ENCODE measurements at regions not wholly inside any gene's neighbourhood (a gene's known extent, or its start where the extent isn't known, plus 50 kb on each side); places are given as distances from the start of the nearest gene placed in this dataset.

DNA sequence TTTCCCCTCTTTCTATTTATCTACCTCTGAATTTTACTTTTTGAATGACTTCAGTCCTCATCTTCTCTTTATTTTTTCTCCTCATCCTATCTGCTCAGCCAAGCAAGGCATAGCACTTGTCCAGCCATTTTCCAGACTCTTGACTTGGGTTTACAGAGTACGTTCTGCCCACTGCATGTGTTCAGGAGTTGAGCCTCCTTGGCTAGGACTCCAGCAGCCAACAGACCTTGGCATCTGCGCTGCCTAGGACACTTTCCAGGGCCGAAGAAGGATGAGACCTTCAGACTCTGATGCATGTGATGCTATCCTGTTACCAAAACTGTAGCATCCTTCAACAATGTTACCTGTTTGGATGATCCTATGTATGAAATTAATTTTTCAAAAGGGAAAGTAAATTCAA lies 59.7 kb downstream of the HES1 start:
- no peak for DNase-seq (ENCODE audit: low read depth in 1 of 2, low spot score in 1 of 2)
- Histone ChIP-seq H3K27ac (replicated peaks) (no peak overlapping the region), H3K27me3 (ENCODE audit: insufficient read depth, poor library complexity, severe bottlenecking) (no peaks in the 10 kb centered on the region), H3K4me3 (replicated peaks; ENCODE audit: insufficient read depth, low read length) (no peak overlapping the region)
- no peak for TF ChIP-seq GABPA (IDR thresholded peaks at IDR 0.05; ENCODE audit: low read depth)
- TF ChIP-seq, protein P1, sequence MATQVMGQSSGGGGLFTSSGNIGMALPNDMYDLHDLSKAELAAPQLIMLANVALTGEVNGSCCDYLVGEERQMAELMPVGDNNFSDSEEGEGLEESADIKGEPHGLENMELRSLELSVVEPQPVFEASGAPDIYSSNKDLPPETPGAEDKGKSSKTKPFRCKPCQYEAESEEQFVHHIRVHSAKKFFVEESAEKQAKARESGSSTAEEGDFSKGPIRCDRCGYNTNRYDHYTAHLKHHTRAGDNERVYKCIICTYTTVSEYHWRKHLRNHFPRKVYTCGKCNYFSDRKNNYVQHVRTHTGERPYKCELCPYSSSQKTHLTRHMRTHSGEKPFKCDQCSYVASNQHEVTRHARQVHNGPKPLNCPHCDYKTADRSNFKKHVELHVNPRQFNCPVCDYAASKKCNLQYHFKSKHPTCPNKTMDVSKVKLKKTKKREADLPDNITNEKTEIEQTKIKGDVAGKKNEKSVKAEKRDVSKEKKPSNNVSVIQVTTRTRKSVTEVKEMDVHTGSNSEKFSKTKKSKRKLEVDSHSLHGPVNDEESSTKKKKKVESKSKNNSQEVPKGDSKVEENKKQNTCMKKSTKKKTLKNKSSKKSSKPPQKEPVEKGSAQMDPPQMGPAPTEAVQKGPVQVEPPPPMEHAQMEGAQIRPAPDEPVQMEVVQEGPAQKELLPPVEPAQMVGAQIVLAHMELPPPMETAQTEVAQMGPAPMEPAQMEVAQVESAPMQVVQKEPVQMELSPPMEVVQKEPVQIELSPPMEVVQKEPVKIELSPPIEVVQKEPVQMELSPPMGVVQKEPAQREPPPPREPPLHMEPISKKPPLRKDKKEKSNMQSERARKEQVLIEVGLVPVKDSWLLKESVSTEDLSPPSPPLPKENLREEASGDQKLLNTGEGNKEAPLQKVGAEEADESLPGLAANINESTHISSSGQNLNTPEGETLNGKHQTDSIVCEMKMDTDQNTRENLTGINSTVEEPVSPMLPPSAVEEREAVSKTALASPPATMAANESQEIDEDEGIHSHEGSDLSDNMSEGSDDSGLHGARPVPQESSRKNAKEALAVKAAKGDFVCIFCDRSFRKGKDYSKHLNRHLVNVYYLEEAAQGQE (IDR thresholded peaks at IDR 0.05; ENCODE audit: insufficient replicate concordance, low read depth) = no peak
- no peak for TF ChIP-seq SPI1 (IDR thresholded peaks at IDR 0.05; ENCODE audit: borderline replicate concordance, low read depth)
- TF ChIP-seq, protein P2, sequence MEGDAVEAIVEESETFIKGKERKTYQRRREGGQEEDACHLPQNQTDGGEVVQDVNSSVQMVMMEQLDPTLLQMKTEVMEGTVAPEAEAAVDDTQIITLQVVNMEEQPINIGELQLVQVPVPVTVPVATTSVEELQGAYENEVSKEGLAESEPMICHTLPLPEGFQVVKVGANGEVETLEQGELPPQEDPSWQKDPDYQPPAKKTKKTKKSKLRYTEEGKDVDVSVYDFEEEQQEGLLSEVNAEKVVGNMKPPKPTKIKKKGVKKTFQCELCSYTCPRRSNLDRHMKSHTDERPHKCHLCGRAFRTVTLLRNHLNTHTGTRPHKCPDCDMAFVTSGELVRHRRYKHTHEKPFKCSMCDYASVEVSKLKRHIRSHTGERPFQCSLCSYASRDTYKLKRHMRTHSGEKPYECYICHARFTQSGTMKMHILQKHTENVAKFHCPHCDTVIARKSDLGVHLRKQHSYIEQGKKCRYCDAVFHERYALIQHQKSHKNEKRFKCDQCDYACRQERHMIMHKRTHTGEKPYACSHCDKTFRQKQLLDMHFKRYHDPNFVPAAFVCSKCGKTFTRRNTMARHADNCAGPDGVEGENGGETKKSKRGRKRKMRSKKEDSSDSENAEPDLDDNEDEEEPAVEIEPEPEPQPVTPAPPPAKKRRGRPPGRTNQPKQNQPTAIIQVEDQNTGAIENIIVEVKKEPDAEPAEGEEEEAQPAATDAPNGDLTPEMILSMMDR (IDR thresholded peaks at IDR 0.05; ENCODE audit: insufficient read depth, low read length) = no peak
- TF ChIP-seq POLR2AphosphoS5 (IDR thresholded peaks at IDR 0.05; ENCODE audit: low read depth) = no peak

GRCh38 chr3:194196876-194197275 lies 60.9 kb downstream of the HES1 start:
- H3K27me3 ChIP-seq (ENCODE audit: insufficient read depth, poor library complexity, severe bottlenecking) = no peaks in the 10 kb centered on the region
- DNase-seq (ENCODE audit: low read depth in 1 of 2, low spot score in 1 of 2) = no peak
- no peak overlapping the region for H3K27ac ChIP-seq (replicated peaks)
- TF ChIP-seq, protein P1 (IDR thresholded peaks at IDR 0.05; ENCODE audit: insufficient replicate concordance, low read depth) = no peak
- TF ChIP-seq POLR2AphosphoS5 (IDR thresholded peaks at IDR 0.05; ENCODE audit: low read depth) = no peak
- no peak for TF ChIP-seq SPI1 (IDR thresholded peaks at IDR 0.05; ENCODE audit: borderline replicate concordance, low read depth)
- no peak for TF ChIP-seq GABPA (IDR thresholded peaks at IDR 0.05; ENCODE audit: low read depth)
- TF ChIP-seq, protein P2 (IDR thresholded peaks at IDR 0.05; ENCODE audit: insufficient read depth, low read length) = no peak
- H3K4me3 ChIP-seq (replicated peaks; ENCODE audit: insufficient read depth, low read length) = no peak overlapping the region

GRCh38 chr3:194197396-194197960 lies 61.5 kb downstream of the HES1 start:
- no peak overlapping the region for H3K27ac ChIP-seq (replicated peaks)
- TF ChIP-seq GABPA (IDR thresholded peaks at IDR 0.05; ENCODE audit: low read depth) (no peak), SPI1 (IDR thresholded peaks at IDR 0.05; ENCODE audit: borderline replicate concordance, low read depth) (no peak), POLR2AphosphoS5 (IDR thresholded peaks at IDR 0.05; ENCODE audit: low read depth) (no peak)
- TF ChIP-seq, protein P2 (IDR thresholded peaks at IDR 0.05; ENCODE audit: insufficient read depth, low read length) = no peak
- TF ChIP-seq, protein P1 (IDR thresholded peaks at IDR 0.05; ENCODE audit: insufficient replicate concordance, low read depth) = no peak
- H3K27me3 ChIP-seq (ENCODE audit: insufficient read depth, poor library complexity, severe bottlenecking) = no peaks in the 10 kb centered on the region
- no peak overlapping the region for H3K4me3 ChIP-seq (replicated peaks; ENCODE audit: insufficient read depth, low read length)
- no peak for DNase-seq (ENCODE audit: low read depth in 1 of 2, low spot score in 1 of 2)

All from HL-60 (cell line).